ENCODE measurements at regions not wholly inside any gene's neighbourhood (a gene's known extent, or its start where the extent isn't known, plus 50 kb on each side); places are given as distances from the start of the nearest gene placed in this dataset.

DNA sequence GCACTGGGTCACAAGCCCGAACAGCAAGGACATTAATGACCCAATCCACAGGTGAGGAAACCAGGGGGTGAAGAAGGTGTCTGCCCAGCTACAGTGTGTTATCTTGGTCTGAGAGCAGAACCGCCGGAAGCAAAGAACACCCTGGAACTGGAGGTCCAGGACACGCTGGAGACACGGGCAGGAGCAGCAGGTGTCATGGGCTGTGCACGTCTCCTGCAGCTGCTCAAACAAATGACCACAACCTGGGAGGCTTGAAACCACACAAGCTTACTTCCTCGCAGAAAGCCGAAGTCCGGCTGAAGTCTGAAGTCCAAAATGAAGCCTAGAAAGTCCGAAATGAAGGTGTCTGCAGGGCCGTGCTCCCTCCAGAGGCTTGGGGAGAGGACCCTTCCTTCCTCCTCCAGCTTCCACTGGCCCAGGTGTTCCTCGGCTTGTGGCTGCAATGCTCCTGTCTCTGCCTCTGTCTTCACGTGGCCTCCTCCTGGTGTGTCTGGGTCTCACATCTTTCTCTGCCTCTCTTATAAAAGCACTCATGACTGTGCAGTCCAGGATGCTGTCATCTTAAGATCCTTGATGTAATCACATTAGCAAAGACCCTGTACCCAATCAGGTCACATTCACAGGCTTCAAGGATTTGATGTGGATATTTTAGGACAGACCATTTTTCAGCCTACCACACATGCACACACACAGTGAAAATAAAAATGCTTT is 351.2 kb downstream of the C16orf95 start:
- Histone ChIP-seq H3K4me3 (no peak overlapping the region), H3K9me3 (no peaks in the 10 kb centered on the region), H3K9ac (no peak overlapping the region), H3K4me1 (peaks cover 10% of the 10 kb centered on the region; the same call in 1 of the 2 replicates), H3K27me3 (no peaks in the 10 kb centered on the region), H3K4me2 (no peak overlapping the region), H3K36me3 (no peaks in the 10 kb centered on the region), H4K20me1 (no peaks in the 10 kb centered on the region), H3K27ac (no peak overlapping the region)
- TF ChIP-seq Cebpa-rat (IDR thresholded peaks at IDR 0.05) = no peak

DNA sequence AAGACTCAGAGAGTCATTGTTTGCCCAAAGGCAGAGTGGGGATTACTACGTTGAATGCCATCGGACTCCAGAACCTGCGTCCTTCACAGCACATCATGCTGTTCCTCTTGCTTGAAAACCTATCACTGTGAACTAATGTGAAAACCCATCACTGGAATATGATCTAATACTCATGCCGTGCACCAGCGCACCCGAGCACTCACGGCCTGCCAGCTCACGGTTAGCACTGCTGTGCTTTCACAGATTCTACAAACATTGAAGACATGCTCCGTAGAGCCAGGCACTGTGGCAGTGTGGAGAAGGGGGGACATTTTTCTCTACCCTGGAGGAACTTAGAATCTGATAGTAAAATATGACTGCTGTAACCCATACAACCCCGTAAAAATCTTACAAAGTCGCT is 350.4 kb downstream of the C16orf95 start:
- no peaks in the 10 kb centered on the region for H3K27me3 ChIP-seq
- H3K4me1 ChIP-seq = peaks cover 17% of the 10 kb centered on the region; the same call in 1 of the 2 replicates
- no peaks in the 10 kb centered on the region for H4K20me1 ChIP-seq
- H3K36me3 ChIP-seq = no peaks in the 10 kb centered on the region
- no peak for TF ChIP-seq Cebpa-rat (IDR thresholded peaks at IDR 0.05)
- no peak overlapping the region for H3K4me2 ChIP-seq
- H3K27ac ChIP-seq = no peak overlapping the region
- no peak overlapping the region for H3K9ac ChIP-seq
- no peak overlapping the region for H3K4me3 ChIP-seq
- no peaks in the 10 kb centered on the region for H3K9me3 ChIP-seq

DNA sequence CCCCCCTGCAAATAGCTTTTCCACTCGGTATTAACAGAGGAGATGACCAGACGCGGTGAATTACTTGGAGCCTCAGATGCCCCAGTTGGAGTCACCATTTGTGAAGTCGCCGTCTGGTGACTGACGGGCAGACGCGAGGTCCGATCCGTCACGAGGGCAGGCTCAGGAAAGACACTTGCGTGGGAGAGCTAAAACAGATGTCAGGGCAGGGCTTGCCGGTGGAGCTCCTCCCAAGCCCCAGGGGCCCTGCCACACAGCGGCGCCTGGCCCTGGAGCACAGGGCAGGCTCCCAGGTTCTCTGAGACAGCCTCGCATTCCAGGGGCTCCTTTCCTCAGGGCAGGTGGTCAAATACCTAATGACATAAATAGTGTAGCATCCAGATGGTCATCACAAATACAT is 348.3 kb downstream of the C16orf95 start:
- H3K4me1 ChIP-seq = peaks cover 17% of the 10 kb centered on the region; the same call in 1 of the 2 replicates
- no peak overlapping the region for H3K4me2 ChIP-seq
- no peaks in the 10 kb centered on the region for H3K36me3 ChIP-seq
- no peaks in the 10 kb centered on the region for H4K20me1 ChIP-seq
- H3K9ac ChIP-seq = no peak overlapping the region
- no peaks in the 10 kb centered on the region for H3K27me3 ChIP-seq
- H3K27ac ChIP-seq = no peak overlapping the region
- H3K4me3 ChIP-seq = no peak overlapping the region
- H3K9me3 ChIP-seq = no peaks in the 10 kb centered on the region; the same call in 1 of the 2 replicates
- no peak for TF ChIP-seq Cebpa-rat (IDR thresholded peaks at IDR 0.05)

- H4K20me1 ChIP-seq = no peaks in the 10 kb centered on the region
- H3K4me2 ChIP-seq = no peak overlapping the region
- no peak overlapping the region for H3K4me3 ChIP-seq
- no peak overlapping the region for H3K27ac ChIP-seq
- H3K9ac ChIP-seq = no peak overlapping the region
- no peaks in the 10 kb centered on the region for H3K27me3 ChIP-seq
- peaks cover 17% of the 10 kb centered on the region; the same call in 1 of the 2 replicates for H3K4me1 ChIP-seq
- no peaks in the 10 kb centered on the region; the same call in 1 of the 2 replicates for H3K9me3 ChIP-seq
- no peak for TF ChIP-seq Cebpa-rat (IDR thresholded peaks at IDR 0.05)
- H3K36me3 ChIP-seq = no peaks in the 10 kb centered on the region
Measured at GRCh38 chr16:86969716-86970115, 347.5 kb downstream of the C16orf95 start.

- Histone ChIP-seq H3K4me2 (no peak overlapping the region), H4K20me1 (no peaks in the 10 kb centered on the region), H3K4me1 (peaks cover 17% of the 10 kb centered on the region; the same call in 1 of the 2 replicates), H3K36me3 (no peaks in the 10 kb centered on the region), H3K9ac (no peak overlapping the region), H3K4me3 (no peak overlapping the region), H3K27ac (no peak overlapping the region), H3K9me3 (no peaks in the 10 kb centered on the region; the same call in 1 of the 2 replicates), H3K27me3 (no peaks in the 10 kb centered on the region)
- no peak for TF ChIP-seq Cebpa-rat (IDR thresholded peaks at IDR 0.05)
Measured at GRCh38 chr16:86970279-86970678, 346.9 kb downstream of the C16orf95 start.

DNA sequence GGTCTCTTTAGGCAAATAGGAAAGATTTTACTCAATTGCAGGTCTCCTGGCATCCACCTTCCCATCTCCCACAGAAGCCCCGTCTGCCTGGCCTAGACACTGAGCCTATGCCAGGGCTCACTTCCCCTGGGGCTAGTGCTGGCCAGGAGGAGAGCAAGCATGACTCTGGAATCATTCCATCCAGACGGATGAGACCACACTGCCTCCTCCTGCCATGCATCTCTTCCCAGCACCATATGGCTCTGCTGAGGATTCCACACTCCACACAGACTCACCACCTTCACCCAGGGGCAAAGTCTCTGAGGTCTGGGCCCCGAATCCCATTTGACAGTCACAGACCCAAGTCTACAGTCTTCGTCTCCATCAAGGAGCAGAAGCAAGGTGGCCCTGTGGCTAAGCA is 346.5 kb downstream of the C16orf95 start:
- Histone ChIP-seq H3K4me2 (no peak overlapping the region), H3K9ac (no peak overlapping the region), H3K27me3 (no peaks in the 10 kb centered on the region), H4K20me1 (no peaks in the 10 kb centered on the region), H3K27ac (no peak overlapping the region), H3K9me3 (no peaks in the 10 kb centered on the region; the same call in 1 of the 2 replicates), H3K4me1 (peaks cover 17% of the 10 kb centered on the region; the same call in 1 of the 2 replicates), H3K4me3 (no peak overlapping the region), H3K36me3 (no peaks in the 10 kb centered on the region)
- TF ChIP-seq Cebpa-rat (IDR thresholded peaks at IDR 0.05) = no peak

DNA sequence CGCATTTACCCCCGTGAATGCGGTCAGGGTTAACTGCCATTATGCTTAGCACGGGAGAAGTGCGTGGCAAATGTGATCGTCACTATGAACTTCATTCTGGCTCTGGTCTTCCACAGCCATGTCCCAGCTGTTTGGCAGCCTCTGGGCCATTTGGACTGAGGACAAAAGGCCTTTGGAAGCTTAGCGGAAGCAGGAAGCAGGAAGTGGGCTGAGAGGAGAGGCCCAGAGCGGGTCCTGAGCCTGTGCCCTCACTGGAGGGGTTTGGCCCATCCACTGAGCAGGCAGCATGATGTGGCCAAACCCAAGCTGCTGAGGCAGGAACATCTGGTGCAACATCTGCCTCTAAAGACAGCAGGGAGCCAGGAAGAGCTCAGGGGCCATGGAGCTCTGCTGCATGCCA is 345.9 kb downstream of the C16orf95 start:
- peaks cover 17% of the 10 kb centered on the region; the same call in 1 of the 2 replicates for H3K4me1 ChIP-seq
- no peaks in the 10 kb centered on the region for H3K36me3 ChIP-seq
- no peak overlapping the region for H3K27ac ChIP-seq
- no peak for TF ChIP-seq Cebpa-rat (IDR thresholded peaks at IDR 0.05)
- H3K9ac ChIP-seq = no peak overlapping the region
- no peaks in the 10 kb centered on the region for H4K20me1 ChIP-seq
- H3K4me3 ChIP-seq = no peak overlapping the region
- no peaks in the 10 kb centered on the region for H3K27me3 ChIP-seq
- no peak overlapping the region for H3K4me2 ChIP-seq
- H3K9me3 ChIP-seq = no peaks in the 10 kb centered on the region; the same call in 1 of the 2 replicates

DNA sequence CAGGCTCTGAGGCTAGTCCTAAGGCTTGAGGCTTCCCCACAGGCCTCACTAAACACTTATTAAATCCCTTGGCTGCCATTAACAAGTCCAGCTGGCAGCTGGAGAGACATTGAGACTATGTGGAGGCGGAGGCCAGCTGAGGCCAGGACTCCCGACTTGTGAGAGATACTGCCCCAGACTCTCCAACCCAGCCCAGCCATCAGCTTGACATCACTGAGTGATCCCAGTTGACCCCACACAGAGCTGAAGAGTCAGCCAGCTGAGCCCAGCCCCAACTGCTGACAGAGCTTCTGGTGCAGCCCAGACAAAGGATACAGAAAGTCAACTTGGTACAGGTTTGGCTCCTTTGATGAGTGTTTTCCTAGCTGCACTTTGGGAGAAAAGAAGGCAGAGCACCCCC is 343.1 kb downstream of the C16orf95 start:
- Histone ChIP-seq H3K36me3 (no peaks in the 10 kb centered on the region), H3K4me1 (peaks cover 8% of the 10 kb centered on the region; the same call in 1 of the 2 replicates), H3K4me3 (no peak overlapping the region), H3K9me3 (no peaks in the 10 kb centered on the region; the same call in 1 of the 2 replicates), H4K20me1 (no peaks in the 10 kb centered on the region), H3K27me3 (no peaks in the 10 kb centered on the region), H3K4me2 (no peak overlapping the region), H3K9ac (no peak overlapping the region), H3K27ac (no peak overlapping the region)
- no peak for TF ChIP-seq Cebpa-rat (IDR thresholded peaks at IDR 0.05)

DNA sequence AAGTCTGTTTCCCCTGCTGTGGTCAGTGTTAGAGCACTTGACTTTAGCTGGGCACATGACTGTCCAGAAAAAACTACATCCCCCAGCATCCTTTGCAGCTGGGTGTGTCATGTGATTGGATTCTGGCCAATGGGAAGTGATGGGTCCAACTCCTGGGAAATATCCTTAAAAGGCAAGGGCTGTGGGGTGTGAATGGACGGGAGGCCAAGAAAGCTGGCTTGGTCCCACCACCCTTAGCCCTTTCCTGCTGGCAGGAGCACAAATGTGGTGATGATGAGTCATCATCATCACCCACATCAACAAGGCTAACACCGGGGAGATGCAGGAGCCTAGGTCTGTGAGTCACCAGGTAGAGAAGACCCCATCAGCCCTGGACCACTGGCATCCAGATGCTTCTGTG is 341.7 kb downstream of the C16orf95 start:
- H3K4me2 ChIP-seq = no peak overlapping the region
- H3K9ac ChIP-seq = no peak overlapping the region
- no peaks in the 10 kb centered on the region for H4K20me1 ChIP-seq
- TF ChIP-seq Cebpa-rat (IDR thresholded peaks at IDR 0.05) = no peak
- no peaks in the 10 kb centered on the region for H3K36me3 ChIP-seq
- H3K27me3 ChIP-seq = no peaks in the 10 kb centered on the region
- no peak overlapping the region for H3K27ac ChIP-seq
- H3K4me1 ChIP-seq = peaks cover 8% of the 10 kb centered on the region; the same call in 1 of the 2 replicates
- no peak overlapping the region for H3K4me3 ChIP-seq
- H3K9me3 ChIP-seq = no peaks in the 10 kb centered on the region; the same call in 1 of the 2 replicates

DNA sequence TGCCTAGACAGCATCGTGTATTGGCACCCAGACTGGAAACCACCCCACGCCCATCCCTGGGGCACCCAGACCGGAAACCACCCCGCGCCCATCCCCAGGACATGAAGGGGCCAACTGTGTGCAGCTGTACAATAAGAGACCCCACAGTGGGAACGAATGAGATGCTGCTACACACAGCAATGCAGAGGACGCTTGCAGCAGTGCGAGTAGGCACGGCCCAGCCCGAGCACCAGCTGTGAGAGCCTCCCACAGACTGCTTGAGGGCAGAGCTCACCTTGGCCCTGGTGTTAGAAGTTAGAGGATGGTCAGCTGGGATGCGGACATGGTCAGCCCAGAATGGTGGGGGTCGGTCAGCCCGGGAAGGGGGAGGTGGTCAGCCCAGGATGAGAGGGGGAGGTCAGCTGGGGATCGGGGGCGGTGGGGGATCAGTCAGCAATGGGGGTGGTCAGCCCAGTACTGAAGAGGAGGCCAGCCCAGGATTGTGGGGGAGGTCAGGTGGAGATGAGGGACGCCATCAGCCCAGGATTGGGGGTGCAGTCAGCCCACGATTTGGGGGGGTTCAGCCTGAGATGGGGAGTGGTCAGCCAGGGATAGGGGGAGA is 340.0 kb downstream of the C16orf95 start:
- Histone ChIP-seq H4K20me1 (no peaks in the 10 kb centered on the region), H3K27ac (no peak overlapping the region), H3K4me3 (no peak overlapping the region), H3K4me1 (no peaks in the 10 kb centered on the region), H3K36me3 (no peaks in the 10 kb centered on the region), H3K27me3 (no peaks in the 10 kb centered on the region), H3K9ac (no peak overlapping the region), H3K4me2 (no peak overlapping the region), H3K9me3 (no peaks in the 10 kb centered on the region; the same call in 1 of the 2 replicates)
- no peak for TF ChIP-seq Cebpa-rat (IDR thresholded peaks at IDR 0.05)

All from BLaER1 (cell line).